H1 (cell line): ENCODE measurements at regions not wholly inside any gene's neighbourhood (a gene's known extent, or its start where the extent isn't known, plus 50 kb on each side); places are given as distances from the start of the nearest gene placed in this dataset.

Experiments used
- BACH1 ChIP-seq: IDR thresholded peaks from 2 replicates; pipeline ENCODE4 v1.6.1; 2012; ENCODE audit warnings: low read length, improper control_type of control experiment
- CBX8 ChIP-seq: fragments of 300-800, 300-1000 bp; sonication (generic); IDR thresholded peaks from 2 replicates; pipeline ENCODE4 v1.7.1; 2016; ENCODE audit warnings: low read depth, low read length, borderline replicate concordance
- RBBP5 ChIP-seq: IDR thresholded peaks from 2 replicates; pipeline ENCODE4 v1.7.1; 2012; ENCODE audit warnings: low read depth, mild to moderate bottlenecking, inconsistent platforms, low read length, moderate library complexity, borderline replicate concordance
- RNF2 ChIP-seq: fragments of 200-900, 300-1000 bp; sonication (generic); IDR thresholded peaks from 2 replicates; pipeline ENCODE4 v1.7.1; 2016; ENCODE audit warnings: borderline replicate concordance, low read depth, mild to moderate bottlenecking, antibody characterized with exemption, low read length; ENCODE audit not compliant: poor library complexity, severe bottlenecking; ENCODE audit errors: missing control alignments
- SRF ChIP-seq: IDR thresholded peaks from 2 replicates; pipeline ENCODE4 v1.6.1; 2011; ENCODE audit warnings: mild to moderate bottlenecking, low read depth, low read length, moderate library complexity
- TAF7 ChIP-seq: optimal IDR thresholded peaks from 2 replicates; pipeline ENCODE3; 2011; ENCODE audit warnings: low read depth, mild to moderate bottlenecking, inconsistent platforms, low read length, moderate library complexity, borderline replicate concordance

DNA sequence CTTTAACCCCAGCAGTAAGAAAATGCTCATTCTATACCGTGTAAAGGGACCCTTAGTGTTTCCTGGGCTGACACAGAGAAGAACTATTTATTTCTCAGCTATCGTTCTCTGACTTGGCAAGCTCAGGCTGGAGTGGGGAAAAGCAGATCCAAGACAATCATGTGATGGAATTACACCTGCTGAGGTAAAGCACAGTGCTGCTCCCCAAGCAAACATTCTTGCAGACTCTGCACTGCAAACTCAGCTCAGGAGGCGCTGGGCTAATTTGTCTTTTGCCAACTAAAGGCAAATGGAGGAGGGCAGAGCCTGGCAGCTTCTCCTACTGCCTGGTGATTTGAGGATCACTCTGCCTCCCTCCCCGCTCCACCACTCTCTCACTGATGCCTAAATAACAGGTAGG, 57.8 kb upstream of the FUT8 start (continued):
- TF ChIP-seq TAF7: no peak
- no peak for TF ChIP-seq SRF
- no peak for TF ChIP-seq RNF2
- no peak for TF ChIP-seq RBBP5
- no peak for TF ChIP-seq CBX8
- no peak for TF ChIP-seq BACH1
